HG02588 (cell line): ENCODE measurements at regions not wholly inside any gene's neighbourhood (a gene's known extent, or its start where the extent isn't known, plus 50 kb on each side); places are given as distances from the start of the nearest gene placed in this dataset.
"Not testable (repeated sequence)": the region's sequence is repeated elsewhere in the genome, so short reads cannot be mapped to it uniquely, and the experiment has no call there.

ENCODE experiments used
- ATAC-seq: cut with Tn5 transposase; IDR thresholded peaks from one replicate; pipeline ENCODE4 v1.9.1; 2021; ENCODE audit warnings: mild to moderate bottlenecking, moderate library complexity; ENCODE audit not compliant: unreplicated experiment

DNA sequence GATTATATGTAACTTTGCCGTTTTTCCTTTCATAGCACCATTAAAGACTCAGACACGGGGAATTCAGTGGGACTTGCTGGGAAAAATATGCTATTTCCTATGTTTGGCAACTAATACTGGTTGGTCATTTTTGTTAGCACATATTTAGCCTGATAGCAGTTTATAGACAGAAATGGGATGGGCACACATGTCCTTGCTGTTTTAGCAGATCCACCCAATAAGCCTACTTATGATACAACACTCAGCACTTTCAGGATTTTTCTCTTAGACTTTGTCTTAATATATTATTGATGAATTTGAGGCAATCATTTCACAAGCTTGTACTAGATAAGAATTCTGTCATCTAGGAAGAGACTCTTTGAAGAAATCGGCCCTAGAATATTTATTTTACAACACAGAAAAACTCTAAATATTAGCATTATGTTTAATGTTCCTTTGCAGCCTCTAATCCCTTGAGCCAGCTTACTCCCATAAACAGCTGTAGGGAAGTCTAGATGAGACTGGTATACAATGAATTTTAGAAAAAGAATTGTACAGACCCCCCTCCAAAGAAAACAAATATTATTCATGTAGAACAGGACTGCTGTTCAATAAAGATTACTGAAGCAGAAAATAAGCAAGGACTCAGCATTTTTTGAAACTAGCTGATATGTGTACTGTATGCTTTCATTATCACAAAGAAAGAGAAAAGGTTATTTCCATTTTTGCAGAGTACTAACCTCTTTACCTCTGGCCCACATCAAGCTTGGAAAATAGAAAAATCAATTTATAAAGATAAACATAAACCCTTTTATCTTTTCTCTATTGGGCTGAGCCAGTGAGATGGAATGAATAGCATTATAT is 656.8 kb upstream of the SGO1 start:
- no peak for ATAC-seq

DNA sequence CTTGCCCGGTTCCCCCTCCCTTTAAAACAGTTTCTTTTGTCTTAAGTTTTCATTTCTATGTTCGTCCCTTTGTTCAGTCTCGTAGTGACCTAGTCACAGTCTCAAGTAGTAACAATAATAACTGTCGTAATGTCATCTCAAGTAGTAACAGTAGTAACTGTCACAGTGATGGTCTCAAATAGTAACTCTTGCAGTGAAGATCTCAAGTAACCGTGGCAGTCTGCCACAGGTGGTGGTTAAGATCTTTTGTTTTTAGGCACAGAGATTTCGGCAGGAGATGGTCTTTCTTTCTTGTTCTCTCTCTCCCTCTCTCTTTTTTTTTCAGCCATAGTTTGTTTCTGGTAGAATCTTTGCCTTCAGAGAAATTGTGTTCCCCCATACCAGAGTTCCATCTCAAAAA is 656.0 kb upstream of the SGO1 start:
- ATAC-seq: no peak

DNA sequence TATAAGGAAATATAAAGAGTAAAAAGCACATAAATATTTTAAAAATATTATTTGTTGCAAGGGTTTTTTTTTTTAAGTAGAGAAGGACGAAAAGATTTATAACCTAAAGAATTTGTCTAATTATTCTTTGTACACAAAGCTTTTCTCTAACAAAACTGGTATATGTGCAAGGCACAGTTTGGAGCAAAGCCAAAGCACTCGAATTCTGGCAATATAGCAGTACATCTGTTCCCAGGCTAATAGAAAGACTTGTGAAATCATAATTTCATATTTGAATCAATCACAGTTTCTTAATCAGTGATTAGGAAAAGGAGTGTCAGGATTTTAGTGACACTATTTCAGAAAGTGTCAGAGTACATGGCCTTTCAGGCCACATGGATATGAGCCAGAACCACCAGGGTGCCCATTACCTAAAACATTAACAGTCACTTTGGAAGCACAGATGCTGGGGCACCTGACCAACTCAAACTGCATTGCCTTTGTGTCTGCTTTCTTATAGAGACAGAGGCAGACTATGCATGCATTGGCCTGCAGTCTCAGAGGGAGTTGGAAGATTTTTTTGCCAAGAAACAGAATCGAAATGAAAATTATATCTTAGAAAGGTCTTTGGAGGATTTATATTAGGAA is 651.8 kb upstream of the SGO1 start:
- no peak for ATAC-seq

DNA sequence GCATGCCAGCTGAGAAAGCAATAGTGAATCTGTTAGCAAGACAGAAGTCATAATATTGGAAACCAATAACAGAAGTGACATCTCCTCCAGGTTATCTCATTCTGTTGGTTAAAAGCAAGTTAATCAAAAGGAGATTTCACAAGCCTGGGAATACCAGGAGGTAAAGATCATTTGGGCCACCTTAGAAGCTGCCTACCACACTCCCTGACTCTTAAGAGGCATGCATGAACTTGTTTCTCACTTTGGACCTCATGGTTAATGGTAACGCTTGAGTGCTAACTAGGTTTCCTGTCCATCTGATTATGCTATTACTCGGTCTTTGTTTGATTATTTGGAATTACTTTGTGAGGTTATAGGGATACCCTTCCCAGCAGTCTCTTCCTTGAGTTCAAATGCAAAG is 650.8 kb upstream of the SGO1 start:
- ATAC-seq: no peak

DNA sequence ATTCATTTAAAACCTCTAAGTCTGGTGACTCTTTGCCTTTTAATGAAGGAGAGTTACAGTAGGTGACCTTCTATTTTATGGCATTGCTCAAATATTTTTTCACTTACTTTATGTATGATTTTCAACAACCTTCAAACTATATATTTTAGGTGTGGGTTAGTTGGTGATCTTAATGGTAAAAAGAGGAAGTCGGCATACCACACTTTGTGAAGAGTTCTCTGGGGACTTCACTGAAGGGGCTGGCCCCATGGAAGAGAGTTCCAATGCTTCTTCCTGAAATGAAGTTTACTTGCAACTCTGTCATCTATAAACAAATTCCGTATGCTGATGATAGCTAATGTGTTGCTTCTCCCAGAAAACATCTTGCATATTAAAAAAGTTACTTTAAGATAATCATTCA is 647.0 kb upstream of the SGO1 start:
- no peak for ATAC-seq

DNA sequence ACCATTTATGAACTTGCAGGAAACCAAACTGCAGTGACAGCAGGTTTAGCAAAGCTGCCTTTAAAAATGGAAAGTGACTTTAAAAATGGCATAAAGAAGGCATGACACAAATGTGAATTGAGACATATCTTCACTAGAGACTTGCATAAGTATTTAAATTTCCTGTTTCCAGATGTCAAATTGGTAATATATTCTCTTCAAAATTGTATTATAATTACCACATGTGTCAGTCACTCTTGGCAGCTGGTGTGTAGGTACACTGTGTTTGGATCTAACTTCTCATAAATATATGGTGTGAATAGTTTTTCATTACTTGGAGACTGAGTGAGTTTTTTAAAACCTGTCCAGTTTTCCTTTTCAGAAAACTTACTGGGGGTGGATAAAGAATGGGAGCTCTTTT is 636.2 kb upstream of the SGO1 start:
- ATAC-seq: no peak

DNA sequence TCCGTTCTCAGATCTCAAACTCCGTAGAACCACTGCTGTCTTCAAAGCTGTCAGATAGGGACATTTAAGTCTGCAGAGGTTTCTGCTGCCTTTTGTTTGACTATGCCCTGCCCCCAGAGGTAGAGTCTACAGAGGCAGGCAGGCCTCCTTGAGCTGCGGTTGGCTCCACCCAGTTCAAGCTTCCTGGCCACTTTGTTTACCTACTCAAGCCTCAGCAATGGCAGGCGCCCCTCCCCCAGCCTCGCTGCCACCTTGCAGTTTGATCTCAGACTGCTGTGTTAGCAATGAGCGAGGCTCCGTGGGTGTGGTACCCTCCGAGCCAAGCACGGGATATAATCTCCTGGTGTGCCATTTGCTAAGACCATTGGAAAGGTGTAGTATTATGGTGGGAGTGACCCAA is 634.9 kb upstream of the SGO1 start:
- ATAC-seq: not testable (repeated sequence)

DNA sequence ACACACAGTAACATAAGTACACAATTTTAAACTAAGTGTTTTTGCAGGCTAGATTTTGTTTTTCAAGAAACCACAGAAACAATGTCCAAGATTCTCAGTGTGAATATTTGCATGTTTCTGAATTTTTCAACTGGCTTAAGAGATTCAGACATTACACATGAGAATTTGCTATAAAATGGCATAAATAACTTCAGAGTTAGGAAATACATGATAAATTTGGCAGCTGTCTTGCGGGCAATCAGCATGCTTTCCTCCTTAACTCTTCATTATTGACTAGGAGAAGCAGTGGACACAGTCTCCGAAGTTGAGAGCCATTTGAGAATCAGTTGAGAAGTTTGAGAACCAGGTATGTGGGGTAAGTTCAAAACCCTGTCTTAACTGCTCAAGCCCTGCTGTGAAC is 625.6 kb upstream of the SGO1 start:
- ATAC-seq: no peak

DNA sequence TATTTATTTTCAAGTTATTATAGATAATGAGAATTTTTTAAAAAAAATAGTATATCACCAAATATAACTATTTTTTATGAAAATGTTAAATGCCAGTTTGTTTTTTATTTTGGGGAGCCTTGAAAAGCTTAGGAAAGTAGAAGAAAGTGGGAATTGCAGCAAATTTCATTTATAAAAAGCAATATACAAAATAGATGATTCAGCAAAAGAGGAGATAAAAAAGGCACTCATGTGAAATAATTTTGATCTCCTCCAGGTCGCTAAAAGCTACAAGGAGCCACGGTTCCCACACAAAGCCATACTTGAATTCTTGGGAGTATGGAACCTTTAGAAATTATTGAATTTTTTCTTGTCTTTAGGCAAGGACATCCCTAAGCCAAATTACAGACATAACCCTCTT is 625.0 kb upstream of the SGO1 start:
- no peak for ATAC-seq

DNA sequence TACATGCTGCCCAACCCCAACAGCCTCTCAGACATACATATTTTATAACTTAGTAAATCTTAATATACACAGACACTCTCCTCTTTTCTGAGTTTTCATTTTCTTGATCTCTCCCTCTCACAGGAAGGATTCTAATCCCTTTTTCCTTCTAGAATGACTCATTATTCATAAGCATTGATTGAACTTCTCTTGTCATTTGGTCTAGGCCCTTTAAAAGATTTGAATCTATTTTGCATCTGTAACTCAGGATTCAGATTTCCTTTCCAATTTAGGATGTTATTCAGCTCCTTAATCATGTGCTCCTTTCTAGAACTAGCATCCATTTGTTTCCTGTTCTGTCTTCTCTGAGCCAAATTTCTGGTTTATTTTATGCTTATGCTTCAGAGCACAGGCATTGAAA is 624.5 kb upstream of the SGO1 start:
- no peak for ATAC-seq

DNA sequence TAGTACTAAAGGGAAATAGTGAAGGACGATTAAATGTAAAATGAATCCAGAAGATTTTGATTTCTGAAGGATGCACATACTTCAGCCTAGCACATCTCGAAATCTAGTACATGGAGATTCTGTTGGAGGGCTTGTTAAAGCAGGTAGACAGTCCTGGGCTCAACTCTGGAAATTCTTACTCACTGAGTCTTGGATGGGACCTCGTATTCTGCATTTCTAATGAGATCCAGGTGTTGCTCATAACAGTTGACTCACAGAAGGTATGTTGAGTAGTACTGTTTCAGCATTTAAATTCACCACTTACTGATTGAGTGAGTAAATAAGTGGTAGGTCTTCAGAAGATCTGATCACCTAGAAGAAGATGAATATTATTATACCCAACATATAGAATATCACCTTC is 623.4 kb upstream of the SGO1 start:
- no peak for ATAC-seq

DNA sequence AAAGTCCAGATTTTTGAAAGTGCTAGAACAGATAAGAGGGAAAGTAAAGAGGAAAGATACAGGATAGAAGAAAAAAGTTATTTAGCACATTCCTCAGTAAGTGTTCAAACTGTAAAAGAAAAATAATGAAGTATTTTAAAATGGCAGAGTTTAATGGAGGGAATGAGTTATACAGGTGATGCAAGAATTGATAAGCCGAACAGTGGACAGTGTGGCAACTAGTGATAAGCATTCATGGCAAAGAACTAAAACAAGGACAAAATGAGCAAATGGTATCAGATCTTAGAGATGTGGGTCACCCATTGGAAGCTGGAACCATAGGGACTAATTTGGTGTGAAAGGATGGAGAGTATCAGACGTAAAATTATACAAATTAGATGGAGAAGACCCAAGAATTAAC is 622.9 kb upstream of the SGO1 start:
- ATAC-seq: no peak

DNA sequence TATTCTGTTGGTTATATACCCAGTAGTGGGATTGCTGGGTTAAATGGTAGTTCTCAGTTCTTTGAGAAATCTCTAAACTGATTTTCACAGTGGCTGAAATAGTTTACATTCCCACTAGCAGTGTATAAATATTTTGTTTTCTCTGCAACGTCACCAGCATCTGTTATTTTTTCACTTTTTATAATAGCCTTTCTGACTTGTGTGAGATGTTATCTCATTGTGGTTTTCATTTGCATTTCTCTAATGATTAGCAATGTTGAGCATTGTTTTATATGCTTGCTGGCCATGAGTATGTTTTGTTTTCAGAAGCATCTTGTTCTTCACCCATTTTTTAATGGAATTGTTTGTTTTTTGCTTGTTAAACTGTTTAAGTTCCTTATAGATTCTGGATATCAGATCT is 612.7 kb upstream of the SGO1 start:
- ATAC-seq: no peak

DNA sequence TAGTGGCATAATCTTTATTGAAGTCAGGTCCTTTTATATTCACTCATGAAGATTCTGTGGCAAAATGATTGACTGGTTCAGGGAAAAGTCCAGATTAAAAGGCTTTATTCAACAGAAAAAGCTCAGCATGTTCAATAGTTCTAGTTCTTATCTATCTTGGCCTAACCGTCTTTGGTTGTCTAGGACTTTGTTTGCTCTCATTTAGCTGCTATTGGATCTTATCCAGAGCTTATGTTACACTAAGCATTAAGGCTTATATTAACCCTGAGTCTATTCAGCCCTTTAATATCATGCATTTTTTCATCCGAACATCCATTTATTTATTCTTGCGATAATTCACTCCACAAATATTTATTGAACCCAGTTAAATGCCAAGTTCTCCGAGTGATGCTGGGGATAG is 601.0 kb upstream of the SGO1 start:
- no peak for ATAC-seq

DNA sequence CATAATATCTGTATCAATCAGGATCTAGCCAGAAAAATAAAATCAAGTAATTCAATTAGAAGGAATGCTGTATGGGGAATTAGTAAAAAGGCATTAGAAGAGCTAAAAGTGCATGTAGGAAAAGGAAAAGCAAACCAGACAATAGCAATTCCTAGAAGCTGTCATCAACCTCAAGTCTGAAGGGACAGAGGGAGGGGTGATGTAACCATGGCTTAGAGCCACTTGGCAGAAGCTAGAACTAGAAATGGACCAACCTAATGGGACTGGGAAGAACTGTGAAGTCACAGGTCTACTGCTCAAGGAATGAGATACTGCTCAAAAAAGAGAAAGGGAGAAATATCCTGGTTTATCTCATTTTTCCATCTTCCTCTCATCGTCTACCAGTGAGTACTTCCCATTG is 590.7 kb upstream of the SGO1 start:
- no peak for ATAC-seq

DNA sequence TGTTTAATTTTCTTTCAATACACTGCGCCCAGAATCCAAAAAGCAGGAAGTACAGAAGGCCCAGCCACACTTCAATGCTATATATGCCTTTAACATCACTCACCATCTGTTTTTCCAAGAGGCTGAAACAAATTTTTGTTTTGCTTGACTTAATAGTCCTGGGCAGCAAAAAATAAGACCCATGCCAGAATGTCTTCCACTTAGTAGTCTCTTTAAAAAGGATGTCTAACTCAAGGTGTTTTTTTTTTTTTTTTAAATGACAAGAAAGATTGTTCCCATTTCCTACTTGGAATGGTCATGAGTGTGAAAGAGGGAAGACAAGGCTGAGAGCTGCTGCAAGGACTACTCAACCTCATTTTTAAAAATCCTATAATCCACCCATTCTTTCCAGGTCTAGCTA is 590.3 kb upstream of the SGO1 start:
- no peak for ATAC-seq

DNA sequence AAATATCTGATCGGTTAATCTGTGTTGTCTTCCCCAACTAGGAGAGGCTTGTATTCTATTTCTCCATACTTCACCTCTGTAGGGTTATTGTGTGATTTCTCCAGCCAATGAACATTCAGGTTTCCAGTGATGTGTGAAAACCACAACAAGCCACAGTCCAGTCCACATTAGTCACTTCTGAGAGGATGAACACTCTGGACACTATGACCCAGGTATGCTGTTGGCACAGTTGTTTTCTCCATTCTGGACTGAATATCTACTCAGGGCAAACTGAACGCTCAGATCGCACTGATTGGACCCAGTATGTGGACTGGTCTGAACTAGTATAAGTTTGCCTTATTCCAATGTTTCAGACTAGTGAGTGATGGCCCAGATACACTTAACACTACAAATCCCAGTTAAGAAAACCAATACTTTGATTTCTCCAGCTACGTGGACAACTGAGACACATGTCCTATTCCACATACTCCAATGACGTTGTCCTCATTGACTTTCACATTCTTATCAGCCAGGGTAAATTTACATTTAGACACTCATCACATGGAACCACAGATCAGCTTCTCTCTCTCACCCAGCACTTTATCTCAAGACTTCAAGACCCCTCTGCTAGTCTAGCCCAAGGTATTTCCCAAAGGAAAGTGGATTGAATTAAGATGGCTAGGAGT is 587.4 kb upstream of the SGO1 start:
- no peak for ATAC-seq

DNA sequence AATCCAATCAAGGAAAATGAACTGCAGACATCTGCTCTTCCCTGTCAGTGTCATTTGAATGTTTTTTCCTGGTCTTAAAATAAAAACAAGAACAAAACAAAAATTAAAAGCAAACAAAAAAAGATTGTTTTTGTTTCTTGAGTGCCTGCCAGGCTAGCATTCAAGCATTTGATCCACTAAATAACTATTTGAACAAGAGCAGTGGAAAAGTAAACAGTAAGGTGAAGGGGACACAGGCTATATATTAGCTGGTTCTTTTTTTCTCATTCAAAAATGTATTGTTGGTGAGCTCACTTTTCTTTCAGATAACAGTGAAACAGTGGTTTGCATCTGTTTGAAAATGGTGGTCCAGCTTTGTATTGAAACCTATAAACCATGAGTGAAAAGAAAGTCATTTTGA is 586.9 kb upstream of the SGO1 start:
- no peak for ATAC-seq

DNA sequence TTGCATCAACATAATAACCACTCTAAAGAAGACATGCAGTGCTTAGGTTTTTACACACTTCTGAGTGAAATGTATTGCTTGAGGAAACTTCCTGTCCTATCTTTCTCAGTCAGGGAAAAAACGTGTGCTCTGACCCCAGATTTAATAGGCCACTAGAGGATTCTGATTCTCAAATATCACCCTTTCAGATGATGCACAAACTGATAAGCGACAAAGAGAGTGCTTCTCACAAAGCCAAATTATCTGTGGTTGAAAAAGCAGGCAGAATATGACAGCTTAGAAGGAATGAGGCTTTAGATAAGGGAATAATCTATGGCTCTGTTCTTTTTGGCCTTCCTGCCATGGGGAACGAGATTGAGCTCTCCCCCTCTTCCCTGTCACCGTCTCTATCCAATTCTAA is 583.4 kb upstream of the SGO1 start:
- ATAC-seq: no peak

DNA sequence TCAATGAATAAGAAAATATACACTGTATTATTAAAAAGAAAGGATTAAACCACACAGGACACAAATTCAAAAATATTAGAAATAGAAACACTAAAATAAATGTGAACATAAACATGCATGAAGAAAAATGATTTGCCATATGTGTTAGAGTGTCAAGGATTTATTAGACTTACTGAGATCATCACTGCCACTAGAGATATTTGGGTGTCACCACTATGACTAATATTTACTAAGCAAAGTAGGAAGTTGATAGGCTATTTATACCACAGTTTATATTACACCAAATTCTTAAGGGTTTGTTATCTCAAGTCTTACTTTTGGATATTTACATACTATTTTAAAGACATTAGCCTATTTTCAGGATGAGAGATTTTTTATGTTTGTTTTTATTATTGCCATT is 575.0 kb upstream of the SGO1 start:
- no peak for ATAC-seq

DNA sequence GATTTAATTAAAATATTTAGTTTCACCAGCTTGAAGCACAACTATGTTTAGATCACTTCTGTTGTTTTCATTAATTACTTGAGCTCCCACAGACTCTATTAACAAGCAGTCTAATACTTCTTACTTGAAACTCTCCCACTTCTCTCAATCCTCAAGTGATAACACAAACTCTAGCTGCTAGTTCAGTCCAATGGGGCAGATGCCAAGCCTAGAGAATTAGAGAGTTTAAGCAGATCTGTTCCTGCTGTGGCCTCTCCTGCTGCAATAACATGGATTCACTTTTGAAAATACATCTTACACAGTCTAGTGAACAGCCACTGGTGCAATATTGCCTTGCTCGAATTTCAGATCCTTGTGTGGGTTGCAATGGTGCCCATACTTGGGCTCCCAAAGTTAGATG is 566.4 kb upstream of the SGO1 start:
- ATAC-seq: no peak

DNA sequence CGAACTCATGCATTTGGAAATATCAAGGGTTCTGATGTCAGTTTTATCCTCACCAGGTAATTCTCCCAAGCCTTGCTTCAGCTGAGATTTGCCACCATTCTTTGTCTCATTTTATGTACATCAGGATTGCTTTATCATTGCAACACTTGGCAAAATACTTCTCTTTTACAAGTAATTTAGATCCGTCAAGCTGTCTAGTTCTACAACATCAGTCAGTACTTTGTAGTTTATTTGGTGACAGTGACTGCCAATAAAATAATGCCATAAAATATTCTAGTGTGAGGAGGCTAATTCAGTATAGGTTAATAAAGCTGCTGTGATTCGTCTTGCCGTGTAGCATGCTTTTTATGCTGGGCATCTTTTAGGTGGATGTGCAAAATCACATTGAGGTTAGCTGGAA is 565.3 kb upstream of the SGO1 start:
- no peak for ATAC-seq
